GDM1 (cell line): ENCODE measurements at regions not wholly inside any gene's neighbourhood (a gene's known extent, or its start where the extent isn't known, plus 50 kb on each side); places are given as distances from the start of the nearest gene placed in this dataset.

Source experiments
- DNase-seq: peaks from one replicate; lab custom pipeline; 2025; lab: John Stamatoyannopoulos, UW

DNA sequence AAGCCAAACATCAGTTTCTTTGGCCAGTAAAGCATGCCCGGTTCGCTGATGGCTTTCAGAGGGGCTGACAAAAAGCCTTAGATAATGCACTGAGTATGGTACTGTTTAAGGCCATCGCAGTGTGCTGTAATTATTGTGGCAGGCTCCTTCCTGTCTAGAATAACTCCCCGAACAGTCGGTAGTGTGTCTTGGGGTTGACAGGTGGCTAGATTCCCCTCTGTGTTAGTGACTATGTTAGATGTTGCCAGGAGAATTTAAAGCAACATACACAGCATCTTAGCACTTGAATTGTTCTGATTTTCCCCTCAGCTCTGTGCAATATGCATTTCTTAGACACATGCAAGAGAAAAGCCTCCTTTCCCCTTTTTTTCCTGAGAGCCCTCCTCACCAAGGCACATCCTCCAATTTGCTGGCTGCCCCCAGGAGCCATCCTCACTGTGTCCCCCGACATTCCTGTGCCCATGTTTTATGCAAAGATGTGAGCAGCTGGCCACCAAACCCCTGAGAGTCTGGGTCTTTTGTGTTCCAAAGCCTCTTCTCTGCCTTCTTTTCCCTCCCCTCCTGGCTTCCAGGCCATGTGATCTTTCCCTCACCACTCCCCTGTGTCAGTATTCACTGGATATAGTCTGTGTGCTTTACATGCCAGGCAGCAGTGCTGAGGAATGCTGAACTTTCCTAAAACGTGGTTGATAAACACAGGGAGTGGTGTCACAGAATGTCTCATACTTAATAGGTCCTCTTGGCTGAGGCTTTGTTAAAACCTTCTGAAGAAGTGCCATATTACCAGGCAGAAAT lies 331.5 kb downstream of the HRH4 start:
- no peak for DNase-seq

DNA sequence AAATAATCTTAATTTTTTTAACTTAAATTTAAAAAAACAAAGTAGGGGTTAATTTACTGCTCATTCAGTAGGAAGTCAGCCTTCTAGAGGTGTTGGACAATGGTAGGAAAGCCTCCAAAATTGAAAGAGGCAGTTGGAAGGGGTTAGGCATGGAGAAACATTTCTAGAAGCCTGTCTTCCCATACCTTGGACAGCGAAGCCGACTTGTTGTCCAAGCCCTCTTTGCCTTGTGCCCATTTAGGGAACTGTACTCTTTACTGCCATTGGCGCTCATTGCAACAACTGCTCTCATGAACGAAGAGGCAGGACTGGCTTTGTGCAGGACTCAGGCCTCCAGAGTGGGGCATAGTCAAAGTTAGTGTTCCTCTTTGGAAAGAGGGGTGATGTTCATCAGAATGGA lies 333.3 kb downstream of the HRH4 start:
- DNase-seq, result no peak

DNA sequence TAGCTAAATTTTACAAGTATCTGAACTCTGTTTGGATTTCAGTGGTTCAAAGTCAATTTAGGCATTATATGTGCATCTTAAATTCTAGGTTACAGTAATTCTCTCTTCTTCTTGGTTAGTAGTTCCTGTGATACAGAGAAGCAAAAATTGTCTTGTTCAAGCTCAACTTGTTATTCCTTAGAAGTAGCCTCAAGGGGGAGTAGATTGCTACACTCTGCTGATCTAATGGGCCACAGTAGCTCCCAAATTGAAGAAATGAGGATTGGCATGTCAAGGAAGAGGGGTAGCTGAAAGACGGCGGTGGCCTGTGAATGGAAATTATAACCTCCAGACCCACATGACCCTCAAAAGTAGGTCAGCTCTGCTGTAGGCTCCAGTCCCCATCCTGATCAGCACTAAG lies 334.7 kb downstream of the HRH4 start:
- DNase-seq, result no peak

DNA sequence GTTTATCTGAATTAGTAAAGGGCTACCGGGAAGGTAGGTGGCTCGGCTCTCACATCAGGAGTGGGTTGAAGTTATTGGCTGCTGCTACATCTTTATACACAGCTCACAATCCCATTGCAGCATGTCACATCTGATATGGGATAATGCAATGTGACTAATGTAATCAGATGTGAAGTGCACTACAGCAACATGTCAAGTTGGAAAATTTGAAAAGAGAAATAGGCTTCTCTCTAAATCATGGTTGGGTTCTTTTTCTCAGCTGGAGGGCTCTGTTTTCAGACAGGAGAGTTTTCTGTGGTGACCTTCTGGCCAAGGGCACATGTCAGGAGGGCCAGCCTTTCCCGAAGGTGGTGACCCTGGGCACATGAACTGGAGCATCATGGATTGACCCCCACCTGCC lies 337.5 kb downstream of the HRH4 start:
- DNase-seq, result no peak

DNA sequence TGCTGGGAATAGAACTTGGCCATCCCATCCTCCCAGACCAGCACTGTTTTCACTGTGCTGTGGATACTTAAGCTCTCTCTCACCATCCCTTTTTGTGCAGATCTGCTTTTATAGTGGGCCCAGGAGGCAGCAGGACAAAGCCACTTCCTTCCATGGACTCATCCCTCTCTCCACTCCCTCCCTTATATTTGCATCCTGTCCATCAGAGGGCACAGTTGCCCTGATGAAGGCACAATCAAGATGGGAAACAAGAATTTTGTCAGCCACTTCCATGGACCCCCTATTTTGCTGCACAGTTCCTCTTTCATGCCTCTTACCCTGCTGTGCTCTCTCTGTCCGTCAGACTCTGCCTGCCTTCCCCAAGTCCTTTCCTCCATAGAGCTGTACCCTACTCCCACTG lies 338.7 kb downstream of the HRH4 start:
- DNase-seq, result no peak

DNA sequence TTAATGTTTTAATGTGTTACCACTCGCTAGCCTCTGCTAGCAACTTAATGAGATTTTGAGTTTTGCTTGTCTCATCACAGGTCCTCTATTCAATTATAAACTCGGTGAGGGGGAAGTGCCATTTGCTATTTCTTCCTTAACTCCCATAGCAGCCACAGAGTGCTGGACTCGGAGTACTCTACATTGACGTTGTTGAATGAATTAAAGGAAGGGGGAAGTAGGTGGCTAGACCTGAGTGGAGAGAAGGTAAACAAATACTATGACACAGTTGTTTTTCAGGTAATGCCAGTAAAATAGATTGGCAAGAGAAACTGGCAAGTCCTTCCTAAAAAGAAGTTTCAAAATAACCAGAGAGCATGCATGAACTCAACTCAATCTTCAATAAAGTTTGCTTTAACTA lies 339.3 kb downstream of the HRH4 start:
- no peak for DNase-seq

DNA sequence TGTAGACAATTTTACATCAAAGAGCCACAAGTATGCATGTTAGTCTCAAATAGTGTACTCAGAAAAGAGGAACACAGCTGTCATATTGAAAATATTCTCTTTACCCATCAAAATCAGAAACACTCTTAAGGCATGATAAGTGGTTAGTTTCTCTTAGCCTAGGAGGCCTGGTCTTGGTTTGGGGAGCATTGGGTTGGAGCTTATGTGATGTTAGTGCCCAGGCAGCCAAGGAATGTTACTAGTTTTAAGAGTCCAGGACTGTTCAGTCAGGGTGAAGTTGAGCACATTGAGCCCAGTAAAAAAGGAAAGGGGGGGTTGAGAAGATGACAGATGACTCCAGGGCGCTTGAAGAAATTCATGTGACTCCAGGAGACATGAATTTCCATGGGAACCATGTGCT lies 340.6 kb downstream of the HRH4 start:
- no peak for DNase-seq

DNA sequence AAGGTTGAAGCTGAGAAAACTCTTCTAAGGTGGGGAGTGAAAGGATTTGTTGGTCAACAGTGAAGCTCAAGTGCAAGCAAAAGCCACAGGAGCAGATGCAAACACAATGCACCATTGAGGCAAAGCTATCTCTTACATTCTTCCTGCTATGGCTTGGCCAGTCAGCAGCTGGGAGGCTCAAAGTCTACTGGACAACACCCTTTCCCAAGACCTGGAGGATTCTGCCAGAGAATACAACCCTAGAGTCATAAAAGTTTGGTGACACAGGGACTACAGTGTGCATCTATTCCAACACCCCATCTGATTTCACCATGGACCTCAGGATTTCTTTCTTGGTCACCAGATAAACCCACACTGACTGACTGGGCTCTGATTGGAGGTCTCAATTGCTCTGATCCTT lies 342.0 kb downstream of the HRH4 start:
- no peak for DNase-seq

DNA sequence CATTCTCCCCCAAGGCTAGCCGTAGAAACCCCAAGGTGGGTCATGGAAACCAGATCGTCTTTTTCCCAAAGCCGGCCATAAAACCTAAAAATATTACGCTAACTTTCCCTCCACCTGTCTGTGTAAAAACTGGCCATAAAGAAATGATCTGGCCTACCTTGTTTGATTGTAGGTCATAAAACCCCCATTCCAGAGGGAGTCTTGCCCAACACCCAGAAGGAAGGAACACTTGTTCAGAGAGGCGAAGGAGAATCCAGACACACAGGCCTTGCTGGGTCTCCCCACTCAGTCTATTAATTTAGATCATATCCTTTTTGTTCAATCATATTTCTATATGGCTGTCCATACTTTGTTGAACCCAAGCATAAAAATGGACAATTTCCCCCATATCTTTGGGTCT lies 344.7 kb downstream of the HRH4 start:
- no peak for DNase-seq

DNA sequence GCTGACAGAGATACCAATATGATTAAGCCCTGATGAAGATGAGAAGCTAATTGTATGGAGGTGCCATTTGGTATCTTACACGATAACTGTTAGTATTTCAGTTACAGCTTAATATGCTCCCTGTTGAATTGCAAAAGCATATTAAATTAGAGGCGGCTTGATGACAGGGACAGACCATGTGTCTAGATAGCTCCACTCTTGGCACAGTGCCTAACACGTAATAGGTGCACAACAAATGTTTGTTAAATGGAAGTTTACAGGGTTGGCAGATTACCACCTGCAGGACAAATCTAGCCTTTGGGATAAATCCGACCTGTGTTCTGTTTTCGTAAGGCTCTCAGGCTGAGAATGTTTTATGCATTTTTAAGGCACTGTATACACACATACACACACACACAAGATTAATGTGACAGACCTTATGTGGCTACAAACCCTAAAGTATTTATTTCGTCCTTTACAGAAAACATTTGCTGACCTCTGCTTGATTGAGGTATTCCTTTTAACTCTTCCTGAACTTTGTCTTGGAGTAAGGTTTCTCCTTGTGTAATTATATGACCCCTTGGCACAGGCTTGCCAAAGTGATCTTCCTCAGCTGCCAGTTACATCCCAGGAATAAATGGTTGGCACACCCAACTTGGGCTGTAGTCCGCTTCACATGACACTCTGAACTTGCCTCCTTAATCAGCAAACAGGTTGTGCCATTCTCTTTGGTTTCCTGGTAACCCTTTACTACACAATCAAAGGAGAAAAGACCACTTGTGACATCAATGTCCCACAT lies 348.9 kb downstream of the HRH4 start:
- DNase-seq, result no peak

DNA sequence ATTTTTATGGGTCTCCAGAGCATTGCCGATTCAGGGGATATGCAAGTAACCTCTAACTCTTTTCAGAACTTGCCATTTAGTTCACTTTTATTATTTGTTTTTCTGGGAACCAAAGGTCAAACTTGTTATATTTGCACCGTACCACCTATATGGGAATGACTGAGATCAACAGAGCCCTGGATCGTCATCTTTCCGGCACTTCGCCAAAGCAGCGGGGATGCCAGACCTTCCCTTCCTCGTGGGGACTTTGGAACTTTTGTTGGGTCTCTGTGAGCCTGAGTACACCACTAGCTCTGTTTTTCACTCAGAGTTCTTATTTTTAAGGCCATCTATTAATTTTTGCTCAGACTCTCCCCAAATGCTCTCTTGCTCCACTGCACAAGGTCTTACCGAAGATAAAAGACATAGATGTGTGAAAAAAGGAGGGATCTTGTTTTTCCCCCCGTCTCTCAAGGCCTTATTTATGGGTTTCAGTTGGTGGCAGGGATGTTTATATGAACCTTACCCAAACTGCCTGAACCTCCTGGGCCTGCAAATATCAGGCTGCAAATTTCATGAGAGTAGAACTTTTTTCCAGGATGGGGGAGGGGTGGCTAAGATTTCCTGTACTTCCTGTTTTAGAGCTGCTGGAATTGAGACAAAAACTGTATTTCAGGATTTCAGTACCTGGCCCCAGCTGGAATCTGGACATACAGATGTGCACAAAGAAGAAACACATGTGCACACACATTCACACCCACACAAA lies 350.3 kb downstream of the HRH4 start:
- DNase-seq, result no peak

DNA sequence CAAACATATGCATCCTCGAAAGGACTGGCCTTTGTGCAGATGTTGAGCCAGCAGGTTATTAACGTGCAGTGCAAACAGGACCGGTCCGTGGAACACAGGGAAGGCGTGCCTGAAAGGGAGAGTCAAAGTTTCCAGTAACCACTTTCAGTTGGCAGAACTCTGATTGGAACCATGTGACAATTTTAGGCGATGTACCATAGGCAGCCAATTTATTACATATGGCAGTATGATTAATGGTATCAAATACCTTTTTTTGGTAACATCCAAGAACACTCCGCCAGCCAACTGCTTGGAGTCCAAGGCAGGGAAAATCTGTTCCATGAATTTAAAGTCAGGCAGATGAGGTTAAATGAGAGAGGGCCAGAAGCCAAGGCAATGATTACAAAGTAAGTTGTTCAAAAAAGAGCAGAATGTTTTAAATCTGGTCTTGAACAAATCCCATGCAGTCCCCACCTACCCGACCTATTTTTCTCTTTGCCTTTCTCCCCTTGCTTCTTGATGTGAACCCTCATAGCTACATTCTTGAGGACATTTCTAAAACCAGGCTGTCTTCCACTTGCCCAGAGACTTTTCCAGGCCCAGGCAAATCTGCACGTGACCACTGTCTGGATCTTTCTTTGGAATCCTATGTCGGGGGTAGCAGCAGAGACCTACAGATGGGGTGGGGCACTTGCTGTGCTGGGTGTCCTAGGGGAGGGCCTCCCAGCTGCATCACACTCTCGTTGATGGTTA lies 351.7 kb downstream of the HRH4 start:
- DNase-seq, result no peak

DNA sequence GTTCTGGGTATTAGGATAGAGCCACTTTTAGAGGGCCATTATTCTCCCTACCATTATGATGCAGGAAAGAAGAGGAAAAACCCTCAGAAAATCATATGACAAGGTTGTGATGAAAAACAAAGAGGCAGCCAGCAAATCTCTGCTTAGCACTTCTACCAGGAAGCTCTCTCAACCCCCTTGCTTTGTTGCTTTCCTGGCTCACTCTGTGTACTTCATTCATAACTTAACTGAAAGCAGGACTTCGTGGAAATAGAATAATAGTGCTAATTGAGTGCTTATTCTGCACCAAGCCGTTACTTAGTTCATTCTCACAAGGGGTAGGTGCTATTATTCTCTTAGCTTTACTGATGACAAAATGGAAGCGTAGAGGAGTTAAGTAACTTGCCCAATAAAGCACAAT lies 354.1 kb downstream of the HRH4 start:
- no peak for DNase-seq

DNA sequence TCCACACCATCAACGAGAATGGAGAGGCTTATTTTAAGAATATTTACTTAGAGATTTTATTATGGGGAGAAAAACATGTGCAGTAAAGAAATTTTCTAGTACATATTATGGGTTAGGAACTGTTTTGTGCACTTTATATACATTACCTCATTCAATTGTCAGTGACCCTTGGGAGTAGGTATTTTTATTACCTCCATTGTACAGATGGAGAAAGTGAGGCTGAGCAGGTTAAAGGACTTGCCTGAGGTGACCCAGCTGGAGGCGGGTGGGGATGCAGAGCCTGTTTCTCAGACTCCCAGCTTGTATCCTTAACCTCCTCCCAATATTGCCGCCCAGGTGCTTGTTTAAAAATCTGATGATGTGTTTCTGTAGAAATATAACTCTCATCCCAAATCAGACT lies 356.7 kb downstream of the HRH4 start:
- DNase-seq, result no peak

DNA sequence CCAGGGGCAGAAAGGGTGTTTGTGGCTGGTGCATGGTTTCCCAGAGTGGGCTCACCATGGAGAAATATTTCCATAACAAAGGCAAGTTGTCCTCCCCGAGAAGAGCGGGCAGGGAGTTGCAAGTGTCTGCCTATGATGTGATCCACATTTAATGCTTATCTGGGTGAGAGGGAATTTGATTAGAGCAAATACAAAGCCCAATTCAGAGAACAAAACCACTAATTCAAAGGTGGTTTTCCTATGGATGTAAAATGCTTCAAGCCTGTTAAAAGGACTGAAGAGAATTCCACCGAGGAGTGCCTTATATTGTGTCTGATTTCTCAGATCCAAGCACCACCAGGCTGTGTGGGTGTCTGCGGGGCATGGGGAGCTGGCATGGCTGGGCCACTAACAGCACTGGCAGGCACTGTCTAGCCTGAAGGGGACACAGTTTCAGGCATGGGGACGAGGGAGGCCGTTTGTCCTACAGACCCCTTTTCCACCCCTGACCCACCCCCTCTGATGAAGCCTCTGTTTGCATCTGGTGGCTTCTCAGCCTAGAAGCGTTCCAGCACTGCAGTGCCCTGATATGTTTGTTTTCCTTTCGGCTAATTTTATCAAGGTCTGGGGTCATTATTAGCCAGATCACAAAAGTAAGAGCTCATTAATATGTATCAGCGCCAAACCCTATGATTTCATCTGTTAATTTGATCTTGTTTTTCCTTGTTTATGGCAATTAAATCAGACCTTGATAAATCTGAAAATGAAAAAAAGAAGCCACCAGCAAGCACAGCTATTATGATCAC lies 357.3 kb downstream of the HRH4 start:
- no peak for DNase-seq

DNA sequence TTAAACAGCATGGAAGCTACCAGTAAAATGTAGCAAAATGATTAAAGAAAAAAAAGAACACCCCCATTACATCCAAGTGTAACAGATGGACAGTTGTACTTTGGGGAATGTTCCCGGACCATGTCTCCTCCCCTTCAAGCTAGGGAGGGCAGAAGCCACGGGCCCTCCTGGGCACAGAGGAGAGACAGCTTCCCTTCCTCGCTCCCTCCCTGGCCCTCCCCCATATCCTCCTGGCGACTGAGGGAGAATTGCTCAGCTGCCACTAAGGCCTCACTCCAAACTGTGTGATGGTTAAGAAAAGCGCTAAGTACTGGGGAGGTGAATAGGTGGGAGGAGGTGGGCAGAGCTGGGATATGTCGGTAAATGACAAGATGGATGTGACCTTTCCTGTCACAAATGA lies 358.0 kb downstream of the HRH4 start:
- no peak for DNase-seq

DNA sequence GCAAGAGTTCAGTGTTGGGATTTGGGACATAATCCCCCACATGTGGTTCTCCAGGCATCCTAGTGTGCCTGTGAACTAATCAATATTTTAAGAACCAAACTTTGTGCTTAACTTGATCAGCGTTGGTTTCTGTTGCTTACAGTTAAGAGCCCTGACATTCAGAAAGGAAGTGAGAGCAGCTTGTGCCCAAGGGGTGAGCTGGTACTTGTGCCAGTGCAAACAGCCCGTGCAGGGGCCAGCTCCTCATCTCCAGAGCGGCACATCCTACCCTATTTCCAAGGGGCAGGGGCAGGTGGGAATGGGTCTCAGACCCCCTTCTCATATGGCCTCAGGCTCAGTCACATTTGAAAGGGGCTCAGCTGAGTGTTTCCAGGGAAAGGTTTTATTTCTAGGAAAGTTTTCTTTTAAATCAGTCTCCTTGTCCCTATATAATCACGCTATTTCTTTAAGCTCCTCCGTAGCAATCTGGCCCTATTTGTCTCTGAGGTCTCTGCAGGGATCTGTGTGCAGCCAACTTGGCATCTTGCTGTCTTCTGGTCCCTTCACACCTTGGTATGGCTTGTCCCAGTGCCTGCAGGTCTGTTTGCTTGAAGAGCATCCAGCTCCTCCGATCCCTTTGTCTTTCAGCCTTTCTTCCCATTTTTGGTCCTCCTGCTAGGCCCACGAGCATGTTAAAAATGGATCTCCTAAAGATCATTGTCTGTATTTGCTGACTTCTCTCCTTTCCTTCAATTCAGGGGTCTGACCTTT lies 358.9 kb downstream of the HRH4 start:
- DNase-seq, result no peak

DNA sequence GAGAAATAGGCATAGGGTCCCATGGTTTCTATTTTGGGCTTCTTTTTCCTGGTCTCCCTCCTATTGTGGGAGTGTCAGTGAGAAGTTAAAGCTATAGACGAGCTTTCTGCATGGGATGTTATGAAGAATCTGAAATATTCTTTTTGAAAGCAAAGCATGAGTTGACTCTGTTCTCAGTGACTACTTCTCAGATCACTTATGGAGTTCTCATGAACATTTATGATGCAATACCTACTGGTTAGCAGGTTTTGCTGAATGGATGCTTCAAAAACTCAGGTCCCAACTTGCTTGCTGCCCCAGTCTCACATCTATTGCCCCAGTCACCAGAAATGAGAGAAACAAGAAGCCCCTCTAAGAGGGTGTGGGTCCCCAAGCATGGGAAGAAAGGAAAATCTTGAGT lies 365.0 kb downstream of the HRH4 start:
- no peak for DNase-seq

DNA sequence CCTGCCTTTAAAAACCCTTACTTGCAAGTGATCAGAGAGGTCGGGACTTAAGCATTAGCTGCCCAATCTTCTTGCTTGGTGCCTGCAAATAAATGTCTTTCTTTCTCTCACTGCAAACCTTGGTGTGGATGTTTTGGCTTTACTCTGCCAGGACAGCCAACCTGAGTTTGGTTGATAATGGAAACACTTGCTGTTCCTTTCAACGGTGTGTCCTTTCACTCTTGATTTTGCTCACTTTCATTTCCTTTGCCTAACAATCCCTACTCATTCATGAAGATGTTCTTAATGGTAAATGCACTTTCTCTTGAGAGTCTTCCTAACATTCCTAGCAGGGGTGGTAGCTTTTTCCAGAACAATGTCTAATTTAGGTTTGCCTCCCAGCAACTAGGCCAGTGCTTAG lies 366.2 kb downstream of the HRH4 start:
- no peak for DNase-seq

DNA sequence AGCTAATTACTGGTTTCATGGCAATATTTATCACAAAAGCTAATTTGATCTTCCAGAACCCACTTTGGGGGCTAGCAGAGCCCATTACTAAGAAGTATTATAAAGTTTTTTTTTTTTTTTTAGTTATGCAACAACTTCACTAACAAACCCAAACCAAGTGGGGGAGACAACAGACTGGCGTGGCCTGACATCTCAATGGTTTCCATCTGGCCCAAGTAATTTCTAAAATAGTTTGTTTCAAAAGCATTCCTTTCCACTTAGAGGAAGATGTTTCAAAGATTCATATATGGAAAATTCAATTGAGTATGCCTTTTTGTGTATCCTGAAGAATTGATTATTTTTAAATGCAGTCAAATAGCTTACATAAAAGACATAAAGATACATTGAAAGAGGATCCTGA lies 367.1 kb downstream of the HRH4 start:
- DNase-seq, result no peak

DNA sequence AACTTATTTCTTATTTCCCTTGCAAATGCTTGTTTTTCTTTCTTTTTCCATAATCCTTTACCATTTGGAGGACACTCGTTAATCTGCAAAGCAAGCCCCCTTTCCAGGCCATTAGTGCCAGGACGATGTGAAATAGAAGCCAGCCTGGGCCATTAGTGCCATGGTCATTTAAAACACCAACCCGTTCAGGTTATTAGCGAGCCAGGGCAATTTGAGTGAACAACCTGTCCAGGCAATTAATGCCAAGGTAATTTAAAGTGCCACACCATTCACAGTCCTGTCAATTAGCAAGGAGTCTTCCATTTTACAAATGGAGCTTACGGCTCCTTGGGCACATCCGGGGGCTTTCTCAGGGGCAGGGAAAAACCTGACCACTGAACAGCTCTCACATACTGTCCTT lies 370.6 kb downstream of the HRH4 start:
- no peak for DNase-seq
